Gastrocnemius medialis (tissue), 4 donors: ENCODE measurements at regions not wholly inside any gene's neighbourhood (a gene's known extent, or its start where the extent isn't known, plus 50 kb on each side); places are given as distances from the start of the nearest gene placed in this dataset.

Experiments used
- ATAC-seq, 2 donors: fragments of 150-250 bp; one replicate each; pipeline ENCODE4 v1.9.1; 2016
- DNase-seq, 2 donors: peaks; one replicate each; pipeline ENCODE4 v3.0.0-alpha.2; 2019
- H3K27ac ChIP-seq, 4 donors: fragments of 200-600 bp; sonication (generic); 1 replicate in 1 of 4; 2 replicates in 3 of 4; pipeline ENCODE4 v1.5.1; 2016 to 2018; ENCODE audit warnings: mild to moderate bottlenecking in 2 of 4, moderate library complexity in 1 of 4
- H3K27me3 ChIP-seq, 3 donors: fragments of 200-600 bp; sonication (generic) in 2 of 3; 1 replicate in 1 of 3; 2 replicates in 2 of 3; pipeline versions ENCODE4 v1.5.1 to v1.6.0; 2016 to 2019; ENCODE audit warnings: mild to moderate bottlenecking in 1 of 3, moderate library complexity in 1 of 3
- H3K36me3 ChIP-seq, 2 donors: fragments of 200-600 bp; sonication (generic) in 1 of 2; one replicate each; pipeline ENCODE4 v1.5.1; 2017 to 2018
- H3K4me1 ChIP-seq, 2 donors: fragments of 200-600 bp; sonication (generic) in 1 of 2; one replicate each; pipeline ENCODE4 v1.5.1; 2016 to 2017; ENCODE audit warnings: mild to moderate bottlenecking in 2 of 2
- H3K4me3 ChIP-seq, 4 donors: fragments of 200-600 bp; sonication (generic) in 3 of 4; 1 replicate in 1 of 4; 2 replicates in 3 of 4; pipeline ENCODE4 v1.5.1; 2016 to 2019; ENCODE audit warnings: mild to moderate bottlenecking in 2 of 4
- H3K9me3 ChIP-seq, 3 donors: fragments of 200-600 bp; sonication (generic) in 2 of 3; 1 replicate in 1 of 3; 2 replicates in 2 of 3; pipeline ENCODE4 v1.5.1; 2016 to 2019
- CTCF ChIP-seq, 5 experiments: fragments of 450-650 bp in 3 of 5; fragments of 200-600 bp in 2 of 5; sonication (generic) in 2 of 5; IDR thresholded peaks in 4 of 5; conservative IDR thresholded peaks in 1 of 5; 1 replicate in 4 of 5; 2 replicates in 1 of 5; pipeline ENCODE4 v1.5.1; 2016 to 2019; ENCODE audit warnings: antibody characterized with exemption in 5 of 5, mild to moderate bottlenecking in 3 of 5, moderate library complexity in 3 of 5
- POLR2A ChIP-seq, 2 donors: fragments of 450-650 bp; IDR thresholded peaks; one replicate each; pipeline ENCODE4 v1.6.1; 2017; ENCODE audit warnings: antibody characterized with exemption in 2 of 2, mild to moderate bottlenecking in 2 of 2, moderate library complexity in 2 of 2
- in situ Hi-C, 4 donors: fragments of 200-750 bp; cut with MboI; loops; one replicate each; pipeline versions ENCODE4 v1.15.0 to v1.8.0; 2017; ENCODE audit warnings: low sequenced_read_pairs in 4 of 4
- intact Hi-C: fragments of 100-400 bp; cut with DNase I; formaldehyde crosslinking; loops from one replicate; pipeline ENCODE4 v1.15.1; 2023; ENCODE audit warnings: low total_unique reads

- intact Hi-C loops (loop anchor here (1.0 kb wide), 1 partner anchor 24 kb away; no protein-coding TSS in a partner anchor), in situ Hi-C loops (no loop called here)
- Histone ChIP-seq H3K4me1 (no peaks in the 10 kb centered on the region), H3K4me3 (no peak overlapping the region), H3K27ac (no peak overlapping the region), H3K9me3 (no peaks in the 10 kb centered on the region), H3K27me3 (no peaks in the 10 kb centered on the region), H3K36me3 (no peaks in the 10 kb centered on the region)
- ATAC-seq (no peak), DNase-seq (no peak)
- TF ChIP-seq CTCF (IDR thresholded peaks at IDR 0.05 in 4 of 5, conservative IDR thresholded peaks at IDR 0.05 in 1 of 5) (no peak), POLR2A (IDR thresholded peaks at IDR 0.05) (no peak)
Measured at GRCh38 chr6:23630726-23631635, 495.0 kb upstream of the NRSN1 start.

GRCh38 chr6:23633996-23634395 is 492.0 kb upstream of the NRSN1 start:
- no peaks in the 10 kb centered on the region for H3K27me3 ChIP-seq
- no peak overlapping the region for H3K27ac ChIP-seq
- in situ Hi-C loops (no loop called here), intact Hi-C loops (no loop called here)
- no peaks in the 10 kb centered on the region for H3K9me3 ChIP-seq
- H3K4me3 ChIP-seq = no peak overlapping the region
- no peaks in the 10 kb centered on the region for H3K4me1 ChIP-seq
- ATAC-seq (no peak), DNase-seq (no peak)
- no peaks in the 10 kb centered on the region for H3K36me3 ChIP-seq
- no peak for TF ChIP-seq CTCF (IDR thresholded peaks at IDR 0.05 in 4 of 5, conservative IDR thresholded peaks at IDR 0.05 in 1 of 5)
- no peak for TF ChIP-seq POLR2A (IDR thresholded peaks at IDR 0.05)

GRCh38 chr6:23635150-23635549 is 490.9 kb upstream of the NRSN1 start:
- ATAC-seq = no peak
- no peaks in the 10 kb centered on the region for H3K36me3 ChIP-seq
- no peak overlapping the region for H3K4me3 ChIP-seq
- no peak for DNase-seq
- H3K27ac ChIP-seq = no peak overlapping the region
- in situ Hi-C loops = no loop called here
- H3K27me3 ChIP-seq = no peaks in the 10 kb centered on the region
- no peaks in the 10 kb centered on the region for H3K4me1 ChIP-seq
- intact Hi-C loops = no loop called here
- no peak for TF ChIP-seq CTCF (IDR thresholded peaks at IDR 0.05 in 4 of 5, conservative IDR thresholded peaks at IDR 0.05 in 1 of 5)
- TF ChIP-seq POLR2A (IDR thresholded peaks at IDR 0.05) = no peak
- H3K9me3 ChIP-seq = no peaks in the 10 kb centered on the region

GRCh38 chr6:23637296-23637695 is 488.7 kb upstream of the NRSN1 start:
- no peaks in the 10 kb centered on the region for H3K36me3 ChIP-seq
- intact Hi-C loops = no loop called here
- DNase-seq (no peak), ATAC-seq (no peak)
- TF ChIP-seq CTCF (IDR thresholded peaks at IDR 0.05 in 4 of 5, conservative IDR thresholded peaks at IDR 0.05 in 1 of 5) = no peak
- H3K4me3 ChIP-seq = no peak overlapping the region
- no peaks in the 10 kb centered on the region for H3K9me3 ChIP-seq
- in situ Hi-C loops = no loop called here
- H3K4me1 ChIP-seq = no peaks in the 10 kb centered on the region
- H3K27me3 ChIP-seq = no peaks in the 10 kb centered on the region
- H3K27ac ChIP-seq = no peak overlapping the region
